H1 (cell line): ENCODE measurements at regions not wholly inside any gene's neighbourhood (a gene's known extent, or its start where the extent isn't known, plus 50 kb on each side); places are given as distances from the start of the nearest gene placed in this dataset.

ENCODE experiments used
- CTCF ChIA-PET: fragments of 300-600 bp; sonication (Branson Sonifier 250); formaldehyde crosslinking; loops from one replicate; lab custom pipeline; 2021; ENCODE audit not compliant: partially characterized antibody; lab: Charles Lee
- POLR2A ChIA-PET: fragments of 300-600 bp; sonication (Branson Sonifier 250); formaldehyde crosslinking; loops from one replicate; lab custom pipeline; 2021; ENCODE audit warnings: inconsistent platforms; ENCODE audit not compliant: partially characterized antibody; lab: Charles Lee
- DNase-seq, 2 experiments: peaks; one replicate each; pipeline versions ENCODE4 v3.0.0 to v3.0.0-alpha.2; 2010 to 2022; ENCODE audit warnings: low spot score in 2 of 2, low read depth in 1 of 2, mixed read lengths in 1 of 2
- FAIRE-seq: peaks from 2 replicates; lab custom pipeline; 2011; peaks lifted over from hg19 to GRCh38; lab: Jason Lieb, UNC
- H2AFZ ChIP-seq: 2 replicates; pipeline ENCODE4 v1.8.1; 2012; ENCODE audit warnings: low read length, inconsistent platforms
- H2AK5ac ChIP-seq: 2 replicates; pipeline ENCODE4 v1.6.1; 2013; ENCODE audit warnings: low read depth, low read length
- H2BK120ac ChIP-seq: replicated peaks from 2 replicates; pipeline ENCODE3; 2013; ENCODE audit warnings: low read depth, low read length, inconsistent platforms
- H2BK12ac ChIP-seq: 2 replicates; pipeline ENCODE4 v1.6.1; 2013; ENCODE audit warnings: low read depth, low read length
- H2BK15ac ChIP-seq: 2 replicates; pipeline ENCODE4 v1.6.1; 2013; ENCODE audit warnings: low read length
- H2BK20ac ChIP-seq: 2 replicates; pipeline ENCODE4 v1.6.1; 2013; ENCODE audit warnings: low read length
- H2BK5ac ChIP-seq: 2 replicates; pipeline ENCODE4 v1.6.1; 2013; ENCODE audit warnings: low read depth, low read length
- H3K14ac ChIP-seq: 2 replicates; pipeline ENCODE4 v1.6.1; 2013; ENCODE audit warnings: inconsistent platforms; ENCODE audit not compliant: insufficient read length
- H3K18ac ChIP-seq: 2 replicates; pipeline ENCODE4 v1.6.1; 2013; ENCODE audit warnings: low read length; ENCODE audit errors: extremely low read depth
- H3K23ac ChIP-seq: 2 replicates; pipeline ENCODE4 v1.6.1; 2013; ENCODE audit warnings: inconsistent platforms; ENCODE audit not compliant: insufficient read length
- H3K23me2 ChIP-seq: 2 replicates; pipeline ENCODE4 v1.6.1; 2013; ENCODE audit warnings: low read depth, low read length
- H3K27ac ChIP-seq: 2 replicates; pipeline ENCODE4 v1.6.1; 2011; ENCODE audit warnings: low read depth, low read length, inconsistent platforms
- H3K27me3 ChIP-seq, 4 experiments: replicated peaks in 1 of 4; 1 replicate in 1 of 4; 2 replicates in 3 of 4; pipeline versions ENCODE4 v1.6.1 to v1.8.1; 2011 to 2013; ENCODE audit warnings: low read length in 3 of 4, mild to moderate bottlenecking in 3 of 4, inconsistent platforms in 2 of 4, mixed read lengths in 2 of 4, moderate library complexity in 1 of 4; ENCODE audit not compliant: control insufficient read depth in 3 of 4, insufficient read depth in 3 of 4; ENCODE audit errors: extremely low read depth in 1 of 4
- H3K36me3 ChIP-seq, 4 experiments: 2 replicates each; pipeline versions ENCODE4 v1.6.1 to v1.8.1; 2011 to 2013; ENCODE audit warnings: mild to moderate bottlenecking in 4 of 4, low read length in 3 of 4, moderate library complexity in 2 of 4, control low read depth in 1 of 4, inconsistent platforms in 1 of 4; ENCODE audit not compliant: insufficient read depth in 4 of 4, control insufficient read depth in 2 of 4
- H3K4ac ChIP-seq: replicated peaks from 2 replicates; pipeline ENCODE3; 2013; ENCODE audit warnings: low read length, low read depth, mixed read lengths, inconsistent platforms; ENCODE audit not compliant: insufficient read length
- H3K4me1 ChIP-seq, 4 experiments: replicated peaks in 1 of 4; 1 replicate in 1 of 4; 2 replicates in 3 of 4; pipeline versions ENCODE4 v1.6.1 to v1.8.1; 2011 to 2013; ENCODE audit warnings: low read length in 3 of 4, inconsistent platforms in 2 of 4, mixed read lengths in 1 of 4; ENCODE audit not compliant: insufficient read depth in 4 of 4, control insufficient read depth in 3 of 4
- H3K4me2 ChIP-seq, 2 experiments: 2 replicates each; pipeline versions ENCODE4 v1.6.1 to v1.8.1; 2011 to 2013; ENCODE audit warnings: low read depth in 2 of 2, low read length in 2 of 2, control low read depth in 1 of 2, inconsistent platforms in 1 of 2, mild to moderate bottlenecking in 1 of 2; ENCODE audit not compliant: insufficient read depth in 1 of 2
- H3K4me3 ChIP-seq, 4 experiments: fragments of 200-600, 300-600 bp in 1 of 4; sonication (generic), shearing (Covaris generic), sonication (Bioruptor Twin) in 1 of 4; 2 replicates each; pipeline versions ENCODE4 v1.5.1 to v1.8.1; 2011 to 2016; ENCODE audit warnings: low read length in 4 of 4, low read depth in 3 of 4, control low read depth in 2 of 4, inconsistent platforms in 2 of 4, mild to moderate bottlenecking in 2 of 4, mixed read lengths in 1 of 4, moderate library complexity in 1 of 4; ENCODE audit not compliant: insufficient read depth in 2 of 4; ENCODE audit errors: extremely low read depth in 1 of 4
- H3K56ac ChIP-seq: replicated peaks from 2 replicates; pipeline ENCODE3; 2013; ENCODE audit warnings: low read depth, mild to moderate bottlenecking, mixed read lengths, low read length, inconsistent platforms; ENCODE audit not compliant: insufficient read length
- H3K79me1 ChIP-seq: 2 replicates; pipeline ENCODE4 v1.6.1; 2013; ENCODE audit warnings: low read depth, low read length, control low read depth
- H3K79me2 ChIP-seq, 2 experiments: 2 replicates each; pipeline versions ENCODE4 v1.6.1 to v1.8.1; 2012 to 2013; ENCODE audit warnings: low read length in 2 of 2, mild to moderate bottlenecking in 2 of 2, inconsistent platforms in 1 of 2; ENCODE audit not compliant: insufficient read depth in 2 of 2, control insufficient read depth in 1 of 2
- H3K9ac ChIP-seq, 4 experiments: replicated peaks in 1 of 4; 1 replicate in 1 of 4; 2 replicates in 3 of 4; pipeline versions ENCODE4 v1.6.1 to v1.8.1; 2011 to 2013; ENCODE audit warnings: low read depth in 3 of 4, low read length in 3 of 4, control low read depth in 2 of 4, mild to moderate bottlenecking in 2 of 4, moderate library complexity in 2 of 4, inconsistent platforms in 1 of 4; ENCODE audit errors: extremely low read depth in 1 of 4
- H3K9me3 ChIP-seq, 2 experiments: 2 replicates each; pipeline versions ENCODE4 v1.6.1 to v1.8.1; 2012 to 2013; ENCODE audit warnings: mild to moderate bottlenecking in 2 of 2, moderate library complexity in 2 of 2, control low read depth in 1 of 2, inconsistent platforms in 1 of 2, low read depth in 1 of 2, low read length in 1 of 2, mixed read lengths in 1 of 2; ENCODE audit not compliant: insufficient read depth in 2 of 2
- H4K20me1 ChIP-seq, 2 experiments: replicated peaks in 1 of 2; 2 replicates each; pipeline versions ENCODE3 to v1.8.1; 2011 to 2013; ENCODE audit warnings: inconsistent platforms in 2 of 2, low read length in 2 of 2, mild to moderate bottlenecking in 1 of 2; ENCODE audit not compliant: insufficient read depth in 2 of 2, control insufficient read depth in 1 of 2
- H4K5ac ChIP-seq: 2 replicates; pipeline ENCODE4 v1.6.1; 2013; ENCODE audit warnings: low read length, low read depth, mixed read lengths, inconsistent platforms; ENCODE audit not compliant: insufficient read length
- H4K8ac ChIP-seq: 2 replicates; pipeline ENCODE4 v1.8.0; 2013; ENCODE audit warnings: mild to moderate bottlenecking, moderate library complexity, low read length, inconsistent platforms; ENCODE audit not compliant: insufficient read depth; ENCODE audit errors: extremely low read depth
- H4K91ac ChIP-seq: replicated peaks from 2 replicates; pipeline ENCODE3; 2013; ENCODE audit warnings: low read length, mixed read lengths, inconsistent platforms; ENCODE audit not compliant: insufficient read length
- ATF3 ChIP-seq: IDR thresholded peaks from 2 replicates; pipeline ENCODE4 v1.6.1; 2011; ENCODE audit warnings: low read depth, mild to moderate bottlenecking, low read length; ENCODE audit not compliant: insufficient read depth
- BRCA1 ChIP-seq: IDR thresholded peaks from 2 replicates; pipeline ENCODE4 v1.6.1; 2012; ENCODE audit warnings: low read depth, low read length, improper control_type of control experiment
- CHD2 ChIP-seq: IDR thresholded peaks from 2 replicates; pipeline ENCODE4 v1.6.1; 2012; ENCODE audit warnings: low read length, improper control_type of control experiment
- EGR1 ChIP-seq: IDR thresholded peaks from 2 replicates; pipeline ENCODE4 v1.6.1; 2011; ENCODE audit warnings: low read depth, low read length, borderline replicate concordance
- NRF1 ChIP-seq: IDR thresholded peaks from 2 replicates; pipeline ENCODE4 v1.6.1; 2011; ENCODE audit warnings: mild to moderate bottlenecking, low read depth, low read length, improper control_type of control experiment
- SIRT6 ChIP-seq: IDR thresholded peaks from one replicate; pipeline ENCODE4 v1.7.1; 2012; ENCODE audit warnings: low read length, inconsistent platforms
- WGBS, 2 experiments: shearing (Covaris generic) in 1 of 2; methylation state at CpG; one replicate each; pipeline versions ENCODE4 v1.1.6 to v1.1.7; 2013 to 2015; ENCODE audit warnings: low lambda C conversion rate in 2 of 2, mixed read lengths in 2 of 2, inconsistent platforms in 1 of 2, low coverage in 1 of 2, missing lambda C conversion rate in 1 of 2; ENCODE audit not compliant: insufficient replicate concordance in 2 of 2, insufficient coverage in 1 of 2, insufficient read length in 1 of 2; ENCODE audit errors: extremely low coverage in 1 of 2, missing lambda C conversion rate in 1 of 2; 5-methylcytosine and 5-hydroxymethylcytosine counted together

- H3K4me3 ChIP-seq = no peak overlapping the region
- ChIA-PET POLR2A (interaction anchor here (1.3 kb wide), 1 partner anchor 72 kb away, joined by 5 read pairs; no protein-coding TSS in a partner anchor), CTCF (interaction anchor here (0.8 kb wide), 1 partner anchor 13 kb away, joined by 3 read pairs; no protein-coding TSS in a partner anchor)
- H3K79me2 ChIP-seq = no peaks in the 10 kb centered on the region
- H2BK120ac ChIP-seq = no peak overlapping the region
- H3K4me1 ChIP-seq = peaks cover 0 to 2% (median 0%) of the 10 kb centered on the region in 4 experiments; a peak in 1 of 7 replicates
- H4K8ac ChIP-seq = no peak overlapping the region
- 84% methylated on average over 6 of the region's 6 CpGs; no CpG with 5 or more reads in 1 of the 2 experiments for WGBS, 2 experiments
- H3K14ac ChIP-seq = no peak overlapping the region
- no peak overlapping the region for H3K56ac ChIP-seq
- H3K27me3 ChIP-seq = no peaks in the 10 kb centered on the region
- H2BK12ac ChIP-seq = no peak overlapping the region
- no peaks in the 10 kb centered on the region for H3K23me2 ChIP-seq
- H3K4ac ChIP-seq = peak overlapping the region; percentile 53
- no peak overlapping the region for H4K91ac ChIP-seq
- H3K23ac ChIP-seq = no peak overlapping the region
- no peaks in the 10 kb centered on the region for H3K79me1 ChIP-seq
- H3K9ac ChIP-seq = no peak overlapping the region
- no peak overlapping the region for H2BK5ac ChIP-seq
- H3K4me2 ChIP-seq = no peak overlapping the region
- H2BK15ac ChIP-seq = no peak overlapping the region
- no peak overlapping the region for H2AFZ ChIP-seq
- H3K9me3 ChIP-seq = no peaks in the 10 kb centered on the region
- no peaks in the 10 kb centered on the region for H4K20me1 ChIP-seq
- H4K5ac ChIP-seq = no peak overlapping the region
- DNase-seq = no peak
- H3K27ac ChIP-seq = no peak overlapping the region
- FAIRE-seq = no peak
- no peak overlapping the region for H2AK5ac ChIP-seq
- no peaks in the 10 kb centered on the region for H3K36me3 ChIP-seq
- H2BK20ac ChIP-seq = 0 out of 2 replicates have a peak overlapping the region, but pooled peaks have one; percentile 41
- no peak overlapping the region for H3K18ac ChIP-seq
- TF ChIP-seq SIRT6 (no peak), EGR1 (no peak), BRCA1 (no peak), NRF1 (no peak), ATF3 (no peak), CHD2 (no peak)
Measured at GRCh38 chr6:139446768-139447655, 72.6 kb upstream of the CITED2 start.
